D721Med (cell line): ENCODE measurements at regions not wholly inside any gene's neighbourhood (a gene's known extent, or its start where the extent isn't known, plus 50 kb on each side); places are given as distances from the start of the nearest gene placed in this dataset.

Source experiments
- DNase-seq: peaks from one replicate; pipeline ENCODE4 v3.0.0; 2011; ENCODE audit warnings: low spot score; ENCODE audit not compliant: insufficient read length
- FAIRE-seq: peaks from 2 replicates; lab custom pipeline; 2011; peaks lifted over from hg19 to GRCh38; lab: Jason Lieb, UNC
- CTCF ChIP-seq: IDR thresholded peaks from 2 replicates; pipeline ENCODE4 v1.5.1; 2012; ENCODE audit warnings: mild to moderate bottlenecking, control low read depth; ENCODE audit not compliant: insufficient read depth; ENCODE audit errors: missing control alignments

- FAIRE-seq (no peak), DNase-seq (no peak)
- no peak for TF ChIP-seq CTCF
Measured at GRCh38 chr6:54646951-54647664, 199.5 kb upstream of the FAM83B start.

GRCh38 chr6:54654381-54654780 lies 192.2 kb upstream of the FAM83B start:
- FAIRE-seq = no peak
- TF ChIP-seq CTCF = no peak
- DNase-seq = no peak

- TF ChIP-seq CTCF = no peak
- no peak for FAIRE-seq
- DNase-seq = no peak
Measured at GRCh38 chr6:54655162-54655561, 191.4 kb upstream of the FAM83B start.

GRCh38 chr6:54665278-54665677 lies 181.3 kb upstream of the FAM83B start:
- FAIRE-seq (no peak), DNase-seq (no peak)
- TF ChIP-seq CTCF = no peak

GRCh38 chr6:54680531-54680930 lies 166.0 kb upstream of the FAM83B start:
- DNase-seq = no peak
- FAIRE-seq = no peak

GRCh38 chr6:54681267-54681666 lies 165.3 kb upstream of the FAM83B start:
- no peak for TF ChIP-seq CTCF
- FAIRE-seq (no peak), DNase-seq (no peak)

More at GRCh38 chr6:54680531-54680930, 166.0 kb upstream of the FAM83B start:
- no peak for TF ChIP-seq CTCF

GRCh38 chr6:54681987-54682386 lies 164.6 kb upstream of the FAM83B start:
- FAIRE-seq = no peak
- TF ChIP-seq CTCF = no peak
- DNase-seq = no peak
